H1 (cell line): ENCODE measurements at regions not wholly inside any gene's neighbourhood (a gene's known extent, or its start where the extent isn't known, plus 50 kb on each side); places are given as distances from the start of the nearest gene placed in this dataset.

ENCODE experiments used
- BACH1 ChIP-seq: IDR thresholded peaks from 2 replicates; pipeline ENCODE4 v1.6.1; 2012; ENCODE audit warnings: low read length, improper control_type of control experiment
- RBBP5 ChIP-seq: IDR thresholded peaks from 2 replicates; pipeline ENCODE4 v1.7.1; 2012; ENCODE audit warnings: low read depth, mild to moderate bottlenecking, inconsistent platforms, low read length, moderate library complexity, borderline replicate concordance
- SIX5 ChIP-seq: IDR thresholded peaks from 2 replicates; pipeline ENCODE4 v1.6.1; 2011; ENCODE audit warnings: mild to moderate bottlenecking, low read depth, low read length
- SP2 ChIP-seq: IDR thresholded peaks from 2 replicates; pipeline ENCODE4 v1.6.1; 2012; ENCODE audit warnings: mild to moderate bottlenecking, low read length, inconsistent platforms

DNA sequence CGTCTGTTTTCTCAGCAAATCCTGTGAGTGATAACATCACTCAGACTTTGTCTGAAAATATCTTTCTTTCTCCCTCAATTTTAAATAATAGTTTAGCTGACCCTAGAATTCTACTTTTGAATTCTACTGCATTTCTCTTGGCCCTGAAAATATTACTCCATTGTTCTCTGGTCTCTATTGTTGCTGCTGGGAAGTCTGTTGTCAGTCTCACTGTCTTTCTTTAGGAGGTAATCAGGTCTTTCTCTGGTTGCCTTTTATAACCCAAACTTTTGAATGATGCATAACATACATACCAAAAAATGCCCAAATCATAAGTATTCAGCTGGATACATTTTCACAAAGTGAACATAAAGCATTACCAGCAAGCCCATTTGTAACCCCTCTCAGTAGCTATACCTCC lies 100.0 kb downstream of the MATN1 start (continued):
- TF ChIP-seq SP2 (no peak), RBBP5 (no peak), SIX5 (no peak), BACH1 (no peak)
